A204.1 (cell line): ENCODE measurements at regions not wholly inside any gene's neighbourhood (a gene's known extent, or its start where the extent isn't known, plus 50 kb on each side); places are given as distances from the start of the nearest gene placed in this dataset.

Experiments used
- FAIRE-seq: peaks from 2 replicates; lab custom pipeline; 2012; peaks lifted over from hg19 to GRCh38; lab: Jason Lieb, UNC

DNA sequence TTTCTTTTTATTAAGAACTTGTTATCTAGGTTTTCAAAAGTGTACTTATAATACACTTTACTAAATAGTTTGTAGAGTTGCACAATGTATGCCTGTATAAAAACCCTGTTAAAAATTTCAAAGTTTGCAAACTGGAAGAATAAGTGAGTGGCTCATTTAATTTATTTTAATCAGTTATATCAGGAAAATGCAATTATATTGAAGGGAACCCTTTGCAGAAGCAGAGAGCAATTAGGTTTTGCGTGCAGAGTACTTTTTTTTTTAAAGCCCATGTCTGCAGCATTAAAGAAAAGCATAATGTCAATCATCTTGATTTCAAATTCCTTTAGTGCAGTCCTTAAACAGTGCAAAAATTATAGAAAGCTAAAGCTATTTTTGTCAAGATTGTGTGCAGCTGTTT lies 271.3 kb upstream of the LDB2 start:
- no peak for FAIRE-seq

DNA sequence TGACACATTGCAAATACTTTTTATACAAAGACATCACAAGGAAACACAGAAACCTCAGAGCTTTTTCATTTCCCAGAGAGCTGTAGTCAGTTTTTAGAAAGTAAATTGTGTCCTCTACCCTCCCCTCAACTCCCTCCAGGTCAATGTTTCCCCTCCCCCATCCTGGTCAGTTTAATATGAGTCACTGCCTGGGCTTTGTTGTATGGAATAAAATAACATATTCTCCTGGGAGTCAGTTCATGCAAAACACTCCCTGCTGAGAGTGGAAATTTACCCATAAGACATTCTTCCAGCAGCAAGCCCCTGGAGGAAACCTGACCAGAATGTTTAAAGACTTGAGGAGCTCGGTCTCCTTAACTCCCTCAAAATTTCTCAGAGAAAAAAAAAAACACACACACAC lies 270.1 kb upstream of the LDB2 start:
- FAIRE-seq, result no peak

DNA sequence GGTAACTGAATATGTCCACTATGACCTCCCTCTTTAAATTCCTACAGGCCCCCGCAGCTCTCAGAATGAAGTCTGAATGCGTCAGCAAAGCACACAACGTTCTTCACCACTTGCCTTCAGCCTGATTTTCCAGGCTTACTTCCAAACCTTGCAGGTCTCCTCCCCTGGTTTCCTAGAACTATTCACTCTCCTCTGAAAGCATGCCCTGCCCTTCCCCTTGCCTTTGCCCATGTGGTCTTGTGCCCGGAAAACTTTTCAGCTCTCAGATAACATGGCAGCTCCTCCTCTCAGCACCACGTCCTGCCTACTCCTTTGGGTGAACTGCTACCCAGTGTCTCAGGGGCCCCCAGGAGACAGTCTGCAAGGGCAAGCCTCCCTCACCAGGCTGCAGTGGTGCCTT lies 268.5 kb upstream of the LDB2 start:
- FAIRE-seq, result no peak

DNA sequence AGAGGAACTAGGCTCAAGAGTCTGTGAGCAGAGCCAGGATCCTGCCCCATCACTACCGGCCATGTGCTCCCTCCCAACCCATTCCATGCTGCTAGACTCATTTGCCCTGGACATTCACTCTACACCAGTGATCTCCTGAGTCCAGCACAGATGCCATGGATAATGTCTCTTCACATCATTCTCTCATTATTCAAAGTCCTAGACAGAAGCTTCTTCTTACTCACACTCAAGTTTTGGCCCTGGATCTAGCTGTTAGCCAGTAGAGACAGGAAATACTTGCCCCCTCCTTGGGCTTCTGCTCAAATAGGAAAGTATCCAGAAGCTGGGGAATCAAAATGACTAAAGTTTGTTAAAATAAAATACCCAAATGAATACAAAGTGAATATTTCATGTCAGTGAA lies 266.8 kb upstream of the LDB2 start:
- FAIRE-seq, result no peak

DNA sequence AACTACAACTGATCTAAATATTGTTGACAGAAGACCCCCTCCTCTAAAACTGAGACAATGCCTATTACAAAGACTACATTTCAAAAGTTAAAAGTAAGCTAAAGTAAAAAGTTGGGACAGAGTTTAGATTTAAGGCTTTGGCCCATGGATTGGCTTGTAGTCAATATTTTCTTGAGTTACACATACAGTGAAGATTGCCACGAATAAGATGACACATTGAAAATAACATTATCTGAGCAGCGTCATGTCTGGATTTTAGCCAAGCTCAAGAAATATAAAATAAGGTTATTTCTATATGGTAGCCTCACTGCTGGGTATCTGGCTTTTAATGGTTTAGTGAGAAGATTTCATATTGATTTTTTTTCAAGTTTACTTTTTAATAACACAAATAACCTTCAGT lies 266.2 kb upstream of the LDB2 start:
- FAIRE-seq, result no peak

DNA sequence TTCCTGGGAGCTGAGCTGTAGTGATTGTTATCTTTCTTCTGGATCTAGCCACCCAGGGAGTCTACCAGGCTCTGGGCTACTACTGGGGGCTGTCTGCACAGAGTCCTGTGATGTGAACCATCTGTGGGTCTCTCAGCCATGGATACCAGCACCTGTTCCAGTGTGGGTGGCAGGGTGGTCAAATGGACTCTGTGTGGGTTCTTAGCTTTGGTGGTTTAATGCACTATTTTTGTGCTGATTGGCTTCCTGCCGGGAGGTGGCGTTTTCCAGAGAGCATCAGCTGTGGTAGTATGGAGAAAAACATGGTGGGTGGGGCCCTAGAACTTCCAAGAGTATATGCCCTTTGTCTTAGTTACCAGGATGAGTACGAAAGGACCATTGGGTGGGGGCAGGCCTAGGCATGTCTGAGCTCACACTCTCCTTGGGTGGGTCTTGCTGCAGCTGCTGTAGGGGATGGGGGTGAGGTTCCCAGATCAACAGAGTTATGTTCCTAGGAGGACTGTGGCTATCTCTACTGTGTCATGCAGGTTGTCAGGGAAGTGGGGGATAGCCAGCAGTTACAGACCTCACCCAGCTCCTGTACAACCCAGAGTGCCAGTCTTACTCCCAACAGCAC lies 264.8 kb upstream of the LDB2 start:
- FAIRE-seq, result no peak

DNA sequence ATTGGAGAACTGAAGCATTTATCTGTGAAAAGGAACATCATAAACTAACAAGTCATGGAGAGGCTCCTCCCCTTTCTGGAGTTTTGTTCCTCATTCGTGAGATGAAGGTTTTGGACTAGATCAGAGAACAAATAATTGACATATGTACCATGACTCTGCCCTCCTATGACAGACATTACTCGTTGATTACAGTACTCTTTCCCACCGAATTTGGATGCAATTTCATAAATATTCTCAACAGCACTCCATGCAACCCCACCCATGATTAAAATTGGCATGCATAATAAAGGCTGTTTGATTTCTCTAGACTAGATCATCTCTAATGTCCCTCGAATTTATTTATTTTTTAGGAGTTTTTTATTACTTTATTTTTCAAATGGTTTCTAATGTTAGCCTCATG lies 258.9 kb upstream of the LDB2 start:
- no peak for FAIRE-seq

DNA sequence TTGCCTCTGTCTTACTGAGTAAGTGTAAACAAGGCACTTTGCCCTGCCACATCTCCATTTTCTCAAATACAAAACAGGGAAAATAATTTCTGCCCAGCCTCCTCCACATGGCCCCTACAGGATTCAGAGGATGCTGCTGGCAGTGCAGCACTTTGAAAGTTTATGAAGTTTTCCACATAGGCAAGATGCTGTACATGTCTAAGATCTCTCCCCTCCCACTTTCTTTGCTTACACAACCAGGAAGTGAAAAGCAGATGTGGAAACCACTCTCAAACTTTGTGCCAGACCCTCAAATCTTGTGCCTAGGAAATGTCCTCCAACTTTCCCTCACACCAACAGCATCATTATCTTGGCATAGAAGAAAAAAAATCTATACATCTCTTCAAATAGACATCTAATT lies 257.0 kb upstream of the LDB2 start:
- no peak for FAIRE-seq

DNA sequence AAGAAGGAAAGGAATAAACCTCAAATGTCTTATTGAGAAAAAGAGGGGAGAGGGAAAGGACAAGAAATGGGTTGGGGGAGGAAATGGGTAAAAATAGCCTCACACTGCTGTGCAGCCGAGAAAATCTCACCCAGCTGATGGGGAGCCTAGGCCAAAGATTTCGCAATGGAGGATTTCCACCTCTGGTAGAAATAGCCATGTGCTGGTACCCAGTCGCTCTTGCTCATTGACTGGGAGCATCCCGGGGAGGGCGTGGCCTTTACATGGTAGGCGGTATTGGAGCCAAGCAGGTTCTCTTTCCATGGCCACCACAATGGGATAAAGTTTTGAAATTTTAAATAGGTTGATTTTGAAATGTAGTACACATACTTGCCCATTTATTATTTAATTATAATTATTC lies 255.1 kb upstream of the LDB2 start:
- no peak for FAIRE-seq

DNA sequence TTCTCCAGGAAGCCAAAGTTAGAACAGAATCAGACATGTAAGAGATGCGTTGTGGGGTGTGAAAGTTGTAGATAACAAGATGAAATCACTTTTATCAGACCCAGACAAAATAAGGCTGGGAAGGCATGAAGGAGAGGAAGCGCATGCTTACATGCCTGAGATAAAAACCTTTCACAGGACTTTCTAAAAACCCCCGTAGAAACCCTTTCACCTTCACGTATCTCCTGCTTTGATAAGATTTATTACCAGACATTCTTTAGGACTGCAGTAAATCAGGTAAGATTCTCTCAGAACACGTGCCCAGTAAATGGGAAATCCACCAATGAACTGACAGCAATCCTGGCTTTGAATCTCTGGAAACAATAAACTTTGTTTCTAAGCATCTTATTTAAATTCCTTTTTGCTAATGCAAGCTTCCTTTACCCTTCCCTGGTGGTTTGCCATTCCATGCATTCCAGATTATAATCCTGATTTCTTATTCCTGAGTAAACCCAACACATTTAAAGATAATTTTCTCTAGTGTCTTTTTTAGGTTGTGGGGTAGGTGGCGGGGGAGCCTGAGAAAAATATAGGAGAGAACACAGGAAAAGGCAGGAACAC lies 254.6 kb upstream of the LDB2 start:
- FAIRE-seq, result no peak

DNA sequence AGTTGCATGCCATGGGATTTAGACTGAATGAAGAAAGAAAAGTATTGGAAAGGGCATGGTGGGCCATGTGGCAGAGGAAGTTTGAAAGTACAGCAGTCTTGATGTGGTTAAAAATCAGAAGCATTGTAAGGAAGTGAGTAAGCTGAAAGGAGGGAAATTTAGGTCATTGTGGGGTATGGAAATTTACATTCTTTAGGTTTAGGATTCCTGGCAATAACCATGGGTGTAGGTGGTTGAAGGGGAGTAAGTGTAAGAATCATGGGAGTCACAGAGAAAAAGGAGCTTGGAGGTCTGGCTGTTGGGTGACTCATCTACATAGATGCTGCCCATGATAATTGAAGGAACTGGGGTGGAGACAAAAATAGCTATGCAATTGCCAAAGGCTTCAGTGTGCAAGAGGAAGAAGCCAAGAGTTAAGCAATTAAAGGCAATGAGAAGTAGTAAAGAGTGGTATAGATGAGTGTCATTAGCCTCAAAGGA lies 243.8 kb upstream of the LDB2 start:
- FAIRE-seq, result no peak

DNA sequence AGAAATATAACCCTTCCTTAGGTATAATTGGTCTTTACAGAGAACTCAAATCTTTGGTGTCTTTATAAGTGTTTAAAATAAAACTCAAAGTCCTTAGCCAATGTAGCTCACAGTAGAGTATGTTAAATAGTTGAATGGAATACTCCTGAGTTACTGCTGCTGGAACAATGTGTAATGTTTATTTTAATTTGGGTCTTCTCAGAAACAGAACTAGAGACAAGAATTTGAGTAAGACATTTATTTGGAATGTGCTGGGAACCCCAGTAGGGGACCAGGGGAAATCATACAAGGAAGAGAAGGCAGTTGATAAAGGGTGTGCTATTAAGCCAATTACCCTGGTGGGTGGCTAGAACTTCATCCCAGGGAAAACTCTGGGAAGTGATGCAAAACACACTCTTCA lies 240.4 kb upstream of the LDB2 start:
- no peak for FAIRE-seq

DNA sequence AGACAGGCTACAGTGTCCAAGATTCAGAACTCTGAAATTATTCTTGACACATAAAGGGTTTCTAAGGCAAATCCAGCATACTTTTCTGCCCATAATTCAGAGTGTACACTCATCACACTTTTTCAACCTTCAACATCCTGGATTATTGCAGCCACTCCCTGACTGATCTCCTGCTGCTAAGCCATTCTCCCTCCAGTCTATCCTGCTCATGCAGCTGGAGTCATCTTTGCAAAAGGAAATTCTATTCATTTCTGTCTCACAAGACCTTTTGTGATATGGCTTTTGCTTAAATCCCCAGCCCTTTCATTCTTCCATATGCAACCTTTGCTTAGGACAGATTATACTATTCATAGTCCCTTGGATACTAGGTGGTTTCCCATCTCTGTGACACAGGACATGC lies 236.1 kb upstream of the LDB2 start:
- no peak for FAIRE-seq

DNA sequence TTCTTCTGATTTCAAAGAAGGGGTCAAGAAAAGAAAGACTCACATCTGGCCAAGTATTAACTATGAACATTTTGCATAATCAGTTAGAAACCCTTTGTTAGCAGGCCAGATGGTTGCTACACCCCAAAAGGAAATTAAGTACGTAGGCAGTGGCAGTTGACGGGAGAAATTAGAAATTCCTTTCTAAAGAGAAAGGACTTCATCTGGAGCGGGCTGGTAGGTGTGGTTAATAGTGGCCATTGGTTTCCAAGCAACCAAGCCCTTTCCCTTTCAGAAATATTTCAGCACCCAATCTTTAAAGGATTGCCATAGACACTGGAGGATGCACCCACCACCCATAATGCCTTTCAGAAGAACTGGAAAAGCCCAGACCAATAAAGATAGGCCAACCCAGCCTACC lies 235.7 kb upstream of the LDB2 start:
- FAIRE-seq, result no peak

DNA sequence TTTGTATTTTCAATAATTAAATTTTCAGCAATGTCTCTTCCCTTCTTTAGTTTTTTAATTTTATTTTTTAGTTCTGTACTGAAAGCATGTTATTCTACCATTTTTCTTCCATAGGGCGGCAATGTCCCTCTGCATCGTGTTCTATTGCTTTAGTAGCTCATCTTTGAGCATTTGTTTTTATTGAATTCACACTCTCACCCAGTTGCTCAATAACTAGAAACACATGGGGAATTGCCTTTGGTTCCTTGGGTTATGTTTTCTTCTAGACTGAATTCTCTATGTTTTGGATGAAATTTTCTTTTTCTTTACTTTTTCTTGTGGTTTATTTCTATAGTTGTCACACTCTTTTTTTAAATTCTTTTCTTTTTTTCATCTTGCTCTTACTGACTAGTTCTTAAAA lies 233.8 kb upstream of the LDB2 start:
- FAIRE-seq, result no peak

DNA sequence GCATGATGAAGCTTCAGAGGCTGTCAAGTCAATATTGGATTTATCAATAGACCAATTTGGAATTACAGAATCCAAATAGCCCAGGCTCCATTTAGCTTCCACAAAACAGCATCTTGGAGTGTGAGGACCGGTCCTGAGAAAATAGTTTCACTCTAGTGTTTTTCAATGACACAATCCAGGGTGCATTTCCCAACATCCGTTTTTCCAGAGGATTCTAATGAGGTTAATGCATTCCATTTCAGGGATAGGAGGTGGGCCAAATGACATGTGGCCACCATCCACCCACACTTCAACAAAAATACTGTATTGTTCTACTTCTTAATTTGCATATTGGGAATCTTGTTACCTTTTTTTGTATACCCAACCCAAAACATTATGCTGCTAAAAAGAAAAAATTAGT lies 229.8 kb upstream of the LDB2 start:
- no peak for FAIRE-seq

DNA sequence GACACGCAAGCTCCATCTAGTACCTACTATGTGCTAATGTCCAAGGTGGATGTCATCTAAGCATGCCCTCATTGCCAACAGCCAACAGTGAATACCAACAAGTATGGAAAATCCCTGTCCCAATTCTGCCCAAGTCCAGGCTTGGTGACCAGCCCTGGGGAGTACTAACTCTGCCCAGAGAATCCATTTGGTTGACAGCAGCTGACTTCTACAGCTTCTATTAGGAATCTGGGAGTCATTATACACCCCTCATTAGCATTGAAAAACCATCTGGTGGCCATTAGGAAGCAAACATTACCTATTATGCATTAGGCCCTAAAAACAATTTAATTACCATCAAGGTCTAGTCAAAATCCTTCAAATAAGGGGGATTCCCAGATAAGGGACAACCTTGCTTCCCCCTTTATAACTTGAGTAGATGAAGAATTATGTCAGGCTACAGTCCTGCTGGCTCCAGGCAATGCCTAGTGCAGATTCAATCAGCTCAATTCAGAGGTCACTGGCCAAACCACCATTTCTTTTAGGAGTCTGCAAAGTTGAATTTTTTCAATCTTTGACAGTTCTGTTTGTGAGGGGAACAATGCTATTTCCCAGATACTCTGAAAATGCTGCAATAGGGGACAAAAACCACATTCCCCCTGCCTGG lies 228.0 kb upstream of the LDB2 start:
- FAIRE-seq, result no peak

DNA sequence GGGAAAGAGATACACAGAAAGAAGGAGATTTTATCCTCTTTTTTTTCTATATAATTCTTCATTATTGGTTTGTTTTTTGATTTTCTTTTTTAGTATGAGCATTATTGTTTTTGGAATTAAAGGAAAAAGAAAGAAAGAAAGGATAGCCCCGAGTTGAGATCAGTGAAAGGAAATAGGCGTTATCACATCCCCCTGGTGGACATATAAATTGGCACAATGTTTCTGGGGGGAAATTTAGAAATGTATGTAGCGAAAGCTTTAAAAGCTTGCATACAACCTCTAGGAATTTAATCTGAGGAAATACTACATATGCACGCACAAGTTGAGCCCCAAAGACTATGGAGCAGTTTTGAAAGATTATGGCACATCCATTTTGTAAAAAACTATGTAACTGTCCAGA lies 226.3 kb upstream of the LDB2 start:
- no peak for FAIRE-seq

DNA sequence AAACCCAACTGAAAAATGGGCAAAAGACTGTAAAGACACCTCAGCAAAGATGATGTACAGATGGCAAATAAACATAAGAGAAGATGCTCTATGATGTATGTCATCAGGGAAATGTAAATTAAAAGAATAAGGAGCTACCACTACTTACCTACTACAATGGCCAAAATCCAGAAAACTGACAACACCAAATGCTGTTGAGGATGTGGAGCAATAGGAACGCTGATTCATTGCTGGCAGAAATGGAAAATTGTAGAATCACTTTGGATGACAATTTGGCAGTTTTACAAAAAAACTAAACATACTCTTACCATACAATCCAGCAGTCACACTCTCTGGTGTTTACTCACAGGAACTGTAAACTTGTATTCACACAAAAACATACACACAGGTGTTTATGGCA lies 222.3 kb upstream of the LDB2 start:
- no peak for FAIRE-seq

DNA sequence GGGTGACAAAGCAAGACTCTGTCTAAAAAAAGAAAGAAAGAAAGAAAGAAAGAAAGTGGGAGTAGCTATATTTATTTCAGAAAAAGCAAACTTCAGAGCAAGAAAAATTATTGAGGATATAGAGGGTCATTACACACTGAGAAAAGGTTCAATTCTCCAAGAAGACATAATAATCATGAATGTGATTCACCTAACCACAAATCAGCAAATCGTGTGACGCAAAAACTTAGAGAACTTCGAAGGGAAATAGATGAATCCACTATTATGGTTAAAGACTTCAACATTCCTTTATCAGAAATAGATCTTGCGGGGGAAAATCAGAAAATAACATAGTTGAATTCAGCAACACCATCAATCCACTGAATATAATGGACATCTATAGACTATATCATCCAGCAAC lies 219.3 kb upstream of the LDB2 start:
- no peak for FAIRE-seq

DNA sequence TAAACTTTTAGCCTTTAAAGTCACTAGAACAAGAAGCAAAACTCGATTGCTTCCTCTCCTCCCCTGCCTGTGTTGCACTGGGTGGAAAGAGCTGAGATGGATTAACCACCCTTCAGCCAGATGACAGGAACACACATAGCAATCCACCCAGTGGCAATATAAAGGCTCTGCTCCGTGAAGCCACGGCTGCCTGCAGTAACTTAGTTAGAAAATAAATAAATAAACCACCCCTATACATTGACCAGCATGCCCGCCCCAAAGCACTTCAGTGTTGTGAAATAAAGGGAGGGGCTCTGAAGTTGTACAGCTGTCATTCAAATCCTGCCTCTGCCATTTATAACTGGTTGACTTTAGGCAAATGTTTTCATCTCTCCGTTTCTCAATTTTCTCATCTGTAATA lies 217.1 kb upstream of the LDB2 start:
- no peak for FAIRE-seq

DNA sequence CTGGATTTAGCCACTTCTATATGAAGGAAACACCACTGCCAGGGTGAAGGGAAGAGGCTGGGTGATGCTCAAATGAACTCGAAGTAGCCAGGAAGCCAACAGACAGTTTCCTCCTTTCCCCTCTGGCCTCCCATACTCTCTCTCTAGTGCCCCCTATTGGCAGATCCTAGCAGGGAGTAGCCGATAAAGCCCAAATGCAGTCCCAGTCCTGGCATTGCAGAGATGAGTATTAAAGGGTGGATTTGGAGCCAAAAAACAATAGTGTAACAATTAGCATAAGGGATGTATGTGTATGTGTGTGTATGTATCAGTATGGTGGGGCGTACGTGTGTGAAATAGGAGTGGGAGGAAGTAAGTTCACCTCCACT lies 213.8 kb upstream of the LDB2 start:
- no peak for FAIRE-seq

DNA sequence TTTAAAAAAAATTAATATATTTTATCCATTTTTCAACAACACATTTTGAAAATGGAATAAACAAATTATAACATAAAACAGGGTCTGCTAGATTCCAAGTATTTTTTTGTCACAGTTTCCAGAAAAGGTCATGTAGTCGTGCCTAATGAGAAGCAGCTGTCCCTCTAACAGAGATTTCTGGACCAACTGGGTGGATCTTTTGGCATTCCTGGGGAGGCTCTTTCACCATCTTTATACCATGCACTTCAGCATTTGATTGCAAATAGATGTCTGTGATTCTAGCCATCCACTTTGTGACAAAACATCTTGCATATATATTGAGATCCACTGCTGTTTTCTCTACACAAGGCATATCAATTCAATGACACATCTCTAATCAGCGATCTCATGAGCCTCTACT lies 210.7 kb upstream of the LDB2 start:
- no peak for FAIRE-seq

DNA sequence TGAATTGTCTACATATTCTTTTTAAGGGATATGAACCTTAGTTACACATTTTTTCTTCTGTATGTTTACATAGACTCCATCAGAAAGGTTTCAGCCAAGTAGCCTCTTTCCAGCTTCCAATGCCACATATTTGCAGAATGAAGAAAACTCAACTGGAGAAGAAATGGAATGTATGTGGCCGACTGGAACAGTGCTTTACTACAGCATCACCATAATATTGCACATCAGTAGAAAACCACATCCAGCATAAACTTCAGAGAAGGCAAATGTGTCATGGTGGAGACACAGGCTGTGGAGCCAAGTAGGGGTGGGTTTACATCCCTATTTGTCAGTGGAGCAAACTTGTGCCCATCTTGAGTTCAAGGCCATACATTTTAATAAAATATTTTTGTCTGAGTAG lies 204.8 kb upstream of the LDB2 start:
- no peak for FAIRE-seq
